ENCODE measurements at regions not wholly inside any gene's neighbourhood (a gene's known extent, or its start where the extent isn't known, plus 50 kb on each side); places are given as distances from the start of the nearest gene placed in this dataset.

DNA sequence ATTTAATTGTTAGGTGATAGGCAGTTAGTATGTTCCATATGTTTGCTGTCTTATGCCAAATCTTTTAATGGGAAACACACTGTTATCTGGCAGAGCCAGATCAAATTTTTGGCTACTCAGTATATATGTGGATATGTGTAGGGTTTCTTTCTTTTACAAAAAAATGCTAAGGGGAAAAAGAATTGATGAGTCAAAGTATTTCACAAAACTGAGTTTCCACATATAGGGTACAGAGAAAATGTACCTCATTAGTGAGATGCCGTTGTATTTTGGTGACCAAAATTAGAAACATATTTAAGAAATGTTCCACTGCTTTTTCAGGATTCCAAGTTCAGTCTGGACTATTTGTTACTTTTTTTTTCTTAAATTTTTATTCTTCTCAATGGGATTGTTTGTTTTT lies 201.2 kb upstream of the PTGFR start:
- in situ Hi-C loops (cut with MboI; ENCODE audit: low pct_unique_long_range_greater_than_20kb, low sequenced_read_pairs, unreplicated experiment), result no loop called here
- TF ChIP-seq, protein P1, sequence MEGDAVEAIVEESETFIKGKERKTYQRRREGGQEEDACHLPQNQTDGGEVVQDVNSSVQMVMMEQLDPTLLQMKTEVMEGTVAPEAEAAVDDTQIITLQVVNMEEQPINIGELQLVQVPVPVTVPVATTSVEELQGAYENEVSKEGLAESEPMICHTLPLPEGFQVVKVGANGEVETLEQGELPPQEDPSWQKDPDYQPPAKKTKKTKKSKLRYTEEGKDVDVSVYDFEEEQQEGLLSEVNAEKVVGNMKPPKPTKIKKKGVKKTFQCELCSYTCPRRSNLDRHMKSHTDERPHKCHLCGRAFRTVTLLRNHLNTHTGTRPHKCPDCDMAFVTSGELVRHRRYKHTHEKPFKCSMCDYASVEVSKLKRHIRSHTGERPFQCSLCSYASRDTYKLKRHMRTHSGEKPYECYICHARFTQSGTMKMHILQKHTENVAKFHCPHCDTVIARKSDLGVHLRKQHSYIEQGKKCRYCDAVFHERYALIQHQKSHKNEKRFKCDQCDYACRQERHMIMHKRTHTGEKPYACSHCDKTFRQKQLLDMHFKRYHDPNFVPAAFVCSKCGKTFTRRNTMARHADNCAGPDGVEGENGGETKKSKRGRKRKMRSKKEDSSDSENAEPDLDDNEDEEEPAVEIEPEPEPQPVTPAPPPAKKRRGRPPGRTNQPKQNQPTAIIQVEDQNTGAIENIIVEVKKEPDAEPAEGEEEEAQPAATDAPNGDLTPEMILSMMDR (IDR thresholded peaks at IDR 0.05; ENCODE audit: extremely low read depth, insufficient read depth, missing control alignments), result no peak
- no peak for DNase-seq (ENCODE audit: low spot score)

DNA sequence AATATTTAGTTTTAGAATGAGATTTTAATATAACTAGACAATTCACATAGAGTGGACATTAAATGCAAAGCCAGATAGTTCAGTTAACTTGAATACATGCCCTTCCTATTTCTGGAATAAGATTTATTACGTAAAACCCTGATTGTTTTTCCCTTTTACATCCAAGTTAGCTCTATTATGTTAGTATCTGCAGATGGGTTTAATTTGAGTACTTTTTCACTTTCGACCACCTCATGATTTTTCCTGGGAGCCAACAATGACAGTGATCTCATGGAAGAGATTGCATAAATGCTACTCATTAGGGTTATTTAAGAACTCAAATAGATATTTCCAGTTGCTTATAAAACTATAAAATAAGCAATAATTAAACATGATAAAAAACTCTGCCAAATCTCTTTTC lies 199.4 kb upstream of the PTGFR start:
- in situ Hi-C loops (cut with MboI; ENCODE audit: low pct_unique_long_range_greater_than_20kb, low sequenced_read_pairs, unreplicated experiment), result no loop called here
- DNase-seq (ENCODE audit: low spot score), result no peak
- TF ChIP-seq, protein P1 (IDR thresholded peaks at IDR 0.05; ENCODE audit: extremely low read depth, insufficient read depth, missing control alignments), result no peak

DNA sequence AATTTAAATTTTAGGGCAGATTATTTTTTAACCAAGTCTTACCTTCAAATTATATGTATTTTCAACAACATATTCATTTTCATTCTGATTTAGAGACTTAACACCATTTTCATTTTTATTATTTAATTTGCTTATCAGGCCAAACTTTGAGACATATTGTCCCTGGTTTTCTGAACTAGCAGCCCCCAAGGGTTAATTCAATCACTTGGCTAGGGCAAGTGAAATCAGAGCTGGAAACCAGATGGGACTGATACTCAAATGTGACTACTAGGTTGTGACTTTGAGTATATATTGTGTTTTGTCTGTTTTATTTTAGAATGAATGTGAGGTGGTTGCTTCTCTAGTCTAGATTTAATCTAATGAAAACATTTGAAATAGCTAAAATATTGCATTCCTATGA lies 198.9 kb upstream of the PTGFR start:
- no peak for DNase-seq (ENCODE audit: low spot score)
- TF ChIP-seq, protein P1 (IDR thresholded peaks at IDR 0.05; ENCODE audit: extremely low read depth, insufficient read depth, missing control alignments), result no peak
- in situ Hi-C loops (cut with MboI; ENCODE audit: low pct_unique_long_range_greater_than_20kb, low sequenced_read_pairs, unreplicated experiment), result no loop called here

DNA sequence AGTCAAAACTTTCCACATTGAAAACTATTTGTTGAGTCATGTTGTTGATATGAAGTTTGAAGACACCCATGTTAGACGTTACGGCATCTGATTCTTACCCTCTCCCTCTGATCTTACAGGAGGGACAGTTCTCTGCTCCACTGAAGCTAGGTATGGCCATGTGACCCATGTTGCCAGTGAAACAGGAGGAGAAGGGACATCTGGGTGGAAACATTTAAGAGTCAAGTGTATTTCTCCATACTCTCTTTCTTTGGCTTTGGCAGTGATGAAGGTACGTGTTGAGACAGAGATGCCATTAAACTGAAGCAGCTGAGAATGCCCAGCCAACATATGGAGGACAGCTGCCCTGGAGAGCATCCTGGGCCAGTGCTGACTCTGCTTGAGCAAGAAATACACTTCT lies 198.4 kb upstream of the PTGFR start:
- TF ChIP-seq, protein P1 (IDR thresholded peaks at IDR 0.05; ENCODE audit: extremely low read depth, insufficient read depth, missing control alignments), result no peak
- in situ Hi-C loops (cut with MboI; ENCODE audit: low pct_unique_long_range_greater_than_20kb, low sequenced_read_pairs, unreplicated experiment), result no loop called here
- no peak for DNase-seq (ENCODE audit: low spot score)

DNA sequence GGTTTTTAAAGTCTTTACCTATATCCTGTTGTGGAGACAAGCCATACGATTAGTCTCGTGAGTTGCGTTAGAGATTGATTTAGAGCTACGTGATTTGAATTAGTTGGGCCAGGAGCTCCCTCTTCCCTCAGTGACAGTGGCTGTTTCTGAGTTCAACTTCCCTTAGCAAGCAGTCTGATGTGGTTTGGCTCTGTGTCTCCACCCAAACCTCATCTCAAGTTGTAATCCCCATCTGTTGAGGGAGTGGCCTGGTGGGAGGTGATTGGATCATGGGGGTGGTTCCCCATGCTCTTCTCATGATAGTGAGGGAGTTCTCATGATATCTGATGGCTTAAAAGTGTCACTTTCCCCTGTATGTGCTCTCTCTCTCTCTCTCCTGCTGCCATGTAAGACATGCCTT lies 192.9 kb upstream of the PTGFR start:
- in situ Hi-C loops (cut with MboI; ENCODE audit: low pct_unique_long_range_greater_than_20kb, low sequenced_read_pairs, unreplicated experiment), result no loop called here
- TF ChIP-seq, protein P1 (IDR thresholded peaks at IDR 0.05; ENCODE audit: extremely low read depth, insufficient read depth, missing control alignments), result no peak
- DNase-seq (ENCODE audit: low spot score), result no peak

DNA sequence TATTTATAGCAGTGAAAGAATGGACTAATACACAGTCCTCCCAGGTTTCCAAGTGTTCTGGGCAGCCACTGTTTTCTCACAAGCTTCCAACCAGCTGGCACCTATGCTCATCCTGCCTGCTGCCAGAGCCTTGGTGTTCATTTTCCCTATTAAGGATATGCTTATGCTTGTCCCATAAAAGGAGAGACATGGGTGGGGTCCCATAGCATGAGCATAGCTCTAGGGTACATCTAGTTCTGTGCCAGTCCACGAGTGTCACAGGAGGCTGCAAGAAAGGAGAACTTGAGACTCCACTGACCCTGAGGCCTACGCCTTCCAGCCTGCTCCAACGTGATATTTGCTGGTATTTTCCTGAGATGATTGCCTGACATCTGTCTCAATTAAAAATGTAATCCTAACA lies 192.4 kb upstream of the PTGFR start:
- TF ChIP-seq, protein P1 (IDR thresholded peaks at IDR 0.05; ENCODE audit: extremely low read depth, insufficient read depth, missing control alignments), result no peak
- in situ Hi-C loops (cut with MboI; ENCODE audit: low pct_unique_long_range_greater_than_20kb, low sequenced_read_pairs, unreplicated experiment), result no loop called here
- DNase-seq (ENCODE audit: low spot score), result no peak

DNA sequence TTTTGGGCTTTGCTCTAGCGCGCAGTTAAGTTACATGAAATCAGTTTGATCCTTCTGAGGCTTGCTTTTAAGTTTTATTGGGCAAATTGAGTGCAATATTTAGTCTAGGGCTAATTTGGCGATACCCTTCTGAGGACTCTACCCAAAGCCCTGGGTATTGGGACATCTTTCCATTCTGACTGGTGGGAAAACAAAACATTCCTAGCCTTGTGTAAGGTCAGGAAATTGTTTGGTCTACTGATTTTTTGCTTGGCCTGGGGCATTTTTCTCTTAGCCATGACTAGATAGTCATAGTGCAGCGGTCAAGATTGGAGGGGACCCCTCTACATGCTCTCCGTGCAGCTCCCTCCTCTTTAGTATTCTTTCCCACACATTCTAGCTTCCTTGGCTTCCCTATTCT lies 189.6 kb upstream of the PTGFR start:
- in situ Hi-C loops (cut with MboI; ENCODE audit: low pct_unique_long_range_greater_than_20kb, low sequenced_read_pairs, unreplicated experiment), result no loop called here
- TF ChIP-seq, protein P1 (IDR thresholded peaks at IDR 0.05; ENCODE audit: extremely low read depth, insufficient read depth, missing control alignments), result no peak
- no peak for DNase-seq (ENCODE audit: low spot score)

Data from GM13977 (cell line).